Hepatocyte (in vitro differentiated cells): ENCODE measurements at regions not wholly inside any gene's neighbourhood (a gene's known extent, or its start where the extent isn't known, plus 50 kb on each side); places are given as distances from the start of the nearest gene placed in this dataset.

ENCODE experiments used
- EZH2 ChIP-seq: fragments of 200-600 bp; sonication (generic); IDR thresholded peaks from 2 replicates; pipeline ENCODE4 v1.6.1; 2016; ENCODE audit warnings: antibody characterized with exemption, mild to moderate bottlenecking, borderline replicate concordance
- EZH2phosphoT487 ChIP-seq: fragments of 200-600 bp; sonication (generic); IDR thresholded peaks from one replicate; pipeline ENCODE4 v1.6.1; 2018; ENCODE audit warnings: antibody characterized with exemption, mild to moderate bottlenecking, low read depth, moderate library complexity; ENCODE audit not compliant: unreplicated experiment, severe bottlenecking
- TF ChIP-seq, protein P1 (sequence below): fragments of 200-600 bp; sonication (generic); IDR thresholded peaks from 2 replicates; pipeline ENCODE4 v1.5.1; 2016; ENCODE audit warnings: antibody characterized with exemption, mild to moderate bottlenecking; ENCODE audit not compliant: poor library complexity

DNA sequence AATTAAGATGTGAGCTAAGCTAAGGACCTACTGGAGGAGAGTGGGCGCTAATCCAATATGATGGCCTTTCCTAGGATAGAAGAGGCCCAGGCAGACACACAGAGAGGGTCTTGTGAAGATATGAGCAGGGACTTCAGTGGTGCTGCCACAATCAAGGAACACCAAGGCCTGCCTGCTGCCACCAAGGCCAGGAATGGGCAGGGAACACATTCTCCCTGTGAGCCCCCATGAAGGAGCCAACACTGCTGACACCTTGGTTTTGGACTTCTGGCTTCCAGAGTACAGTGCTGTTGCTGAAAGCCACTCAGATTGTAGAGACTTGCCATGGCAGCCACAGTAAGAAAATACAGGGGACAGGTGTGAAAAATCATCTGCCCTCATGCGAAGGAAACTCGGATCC, 73.1 kb upstream of the IRX1 start:
- TF ChIP-seq, protein P1, sequence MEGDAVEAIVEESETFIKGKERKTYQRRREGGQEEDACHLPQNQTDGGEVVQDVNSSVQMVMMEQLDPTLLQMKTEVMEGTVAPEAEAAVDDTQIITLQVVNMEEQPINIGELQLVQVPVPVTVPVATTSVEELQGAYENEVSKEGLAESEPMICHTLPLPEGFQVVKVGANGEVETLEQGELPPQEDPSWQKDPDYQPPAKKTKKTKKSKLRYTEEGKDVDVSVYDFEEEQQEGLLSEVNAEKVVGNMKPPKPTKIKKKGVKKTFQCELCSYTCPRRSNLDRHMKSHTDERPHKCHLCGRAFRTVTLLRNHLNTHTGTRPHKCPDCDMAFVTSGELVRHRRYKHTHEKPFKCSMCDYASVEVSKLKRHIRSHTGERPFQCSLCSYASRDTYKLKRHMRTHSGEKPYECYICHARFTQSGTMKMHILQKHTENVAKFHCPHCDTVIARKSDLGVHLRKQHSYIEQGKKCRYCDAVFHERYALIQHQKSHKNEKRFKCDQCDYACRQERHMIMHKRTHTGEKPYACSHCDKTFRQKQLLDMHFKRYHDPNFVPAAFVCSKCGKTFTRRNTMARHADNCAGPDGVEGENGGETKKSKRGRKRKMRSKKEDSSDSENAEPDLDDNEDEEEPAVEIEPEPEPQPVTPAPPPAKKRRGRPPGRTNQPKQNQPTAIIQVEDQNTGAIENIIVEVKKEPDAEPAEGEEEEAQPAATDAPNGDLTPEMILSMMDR = no peak
- TF ChIP-seq EZH2 (no peak), EZH2phosphoT487 (no peak)
